Tibial nerve (tissue), 4 donors: ENCODE measurements at regions not wholly inside any gene's neighbourhood (a gene's known extent, or its start where the extent isn't known, plus 50 kb on each side); places are given as distances from the start of the nearest gene placed in this dataset.

Experiments
- DNase-seq, 2 donors: peaks; one replicate each; pipeline ENCODE4 v3.0.0-alpha.2; 2019; ENCODE audit warnings: low spot score in 2 of 2
- H3K27ac ChIP-seq, 4 donors: fragments of 200-600 bp; sonication (generic) in 3 of 4; one replicate each; pipeline ENCODE4 v1.5.1; 2017 to 2019; ENCODE audit warnings: mild to moderate bottlenecking in 1 of 4
- H3K27me3 ChIP-seq, 2 donors: fragments of 200-600 bp; sonication (generic) in 1 of 2; one replicate each; pipeline versions ENCODE4 v1.5.1 to v1.6.0; 2017 to 2019
- H3K36me3 ChIP-seq, 3 donors: fragments of 200-600 bp; sonication (generic); one replicate each; pipeline ENCODE4 v1.5.1; 2018 to 2019
- H3K4me1 ChIP-seq, 4 donors: fragments of 200-600 bp; sonication (generic) in 3 of 4; one replicate each; pipeline ENCODE4 v1.5.1; 2017 to 2019
- H3K4me3 ChIP-seq, 4 donors: fragments of 200-600 bp; sonication (generic) in 3 of 4; one replicate each; pipeline ENCODE4 v1.5.1; 2017 to 2019; ENCODE audit warnings: mild to moderate bottlenecking in 1 of 4, moderate library complexity in 1 of 4
- H3K9me3 ChIP-seq, 4 donors: fragments of 200-600 bp; sonication (generic) in 3 of 4; one replicate each; pipeline ENCODE4 v1.5.1; 2017 to 2019
- EP300 ChIP-seq, 2 donors: sonication (generic); formaldehyde crosslinking; IDR thresholded peaks; one replicate each; pipeline ENCODE4 v1.6.1; 2017; ENCODE audit warnings: antibody characterized with exemption in 2 of 2, mild to moderate bottlenecking in 1 of 2
- POLR2A ChIP-seq, 2 donors: fragments of 450-650 bp; IDR thresholded peaks; one replicate each; pipeline ENCODE4 v1.6.1; 2017; ENCODE audit warnings: antibody characterized with exemption in 2 of 2, mild to moderate bottlenecking in 2 of 2, moderate library complexity in 2 of 2
- WGBS, 2 donors: methylation state at CpG; one replicate each; pipeline ENCODE4 v1.1.5; 2018; 5-methylcytosine and 5-hydroxymethylcytosine counted together
- TF ChIP-seq, protein P1 (sequence below), 5 experiments: fragments of 200-600 bp in 3 of 5; fragments of 450-650 bp in 2 of 5; sonication (generic) in 3 of 5; IDR thresholded peaks; one replicate each; pipeline ENCODE4 v1.5.1; 2016 to 2019; ENCODE audit warnings: antibody characterized with exemption in 5 of 5, mild to moderate bottlenecking in 3 of 5, moderate library complexity in 2 of 5

- Histone ChIP-seq H3K4me3 (no peak overlapping the region), H3K9me3 (no peaks in the 10 kb centered on the region), H3K4me1 (peaks cover 0 to 10% (median 0%) of the 10 kb centered on the region in 4 donors), H3K36me3 (no peaks in the 10 kb centered on the region), H3K27ac (no peak overlapping the region), H3K27me3 (no peaks in the 10 kb centered on the region)
- DNase-seq: no peak
- 70 to 86% methylated on average over 8 of the region's 8 CpGs for WGBS, 2 donors
- TF ChIP-seq EP300 (IDR thresholded peaks at IDR 0.05) (no peak), POLR2A (IDR thresholded peaks at IDR 0.05) (no peak)
- TF ChIP-seq, protein P1, sequence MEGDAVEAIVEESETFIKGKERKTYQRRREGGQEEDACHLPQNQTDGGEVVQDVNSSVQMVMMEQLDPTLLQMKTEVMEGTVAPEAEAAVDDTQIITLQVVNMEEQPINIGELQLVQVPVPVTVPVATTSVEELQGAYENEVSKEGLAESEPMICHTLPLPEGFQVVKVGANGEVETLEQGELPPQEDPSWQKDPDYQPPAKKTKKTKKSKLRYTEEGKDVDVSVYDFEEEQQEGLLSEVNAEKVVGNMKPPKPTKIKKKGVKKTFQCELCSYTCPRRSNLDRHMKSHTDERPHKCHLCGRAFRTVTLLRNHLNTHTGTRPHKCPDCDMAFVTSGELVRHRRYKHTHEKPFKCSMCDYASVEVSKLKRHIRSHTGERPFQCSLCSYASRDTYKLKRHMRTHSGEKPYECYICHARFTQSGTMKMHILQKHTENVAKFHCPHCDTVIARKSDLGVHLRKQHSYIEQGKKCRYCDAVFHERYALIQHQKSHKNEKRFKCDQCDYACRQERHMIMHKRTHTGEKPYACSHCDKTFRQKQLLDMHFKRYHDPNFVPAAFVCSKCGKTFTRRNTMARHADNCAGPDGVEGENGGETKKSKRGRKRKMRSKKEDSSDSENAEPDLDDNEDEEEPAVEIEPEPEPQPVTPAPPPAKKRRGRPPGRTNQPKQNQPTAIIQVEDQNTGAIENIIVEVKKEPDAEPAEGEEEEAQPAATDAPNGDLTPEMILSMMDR (IDR thresholded peaks at IDR 0.05): no peak
These were observed 59.4 kb upstream of the HELT start for GRCh38 chr4:184958923-184959210.

DNA sequence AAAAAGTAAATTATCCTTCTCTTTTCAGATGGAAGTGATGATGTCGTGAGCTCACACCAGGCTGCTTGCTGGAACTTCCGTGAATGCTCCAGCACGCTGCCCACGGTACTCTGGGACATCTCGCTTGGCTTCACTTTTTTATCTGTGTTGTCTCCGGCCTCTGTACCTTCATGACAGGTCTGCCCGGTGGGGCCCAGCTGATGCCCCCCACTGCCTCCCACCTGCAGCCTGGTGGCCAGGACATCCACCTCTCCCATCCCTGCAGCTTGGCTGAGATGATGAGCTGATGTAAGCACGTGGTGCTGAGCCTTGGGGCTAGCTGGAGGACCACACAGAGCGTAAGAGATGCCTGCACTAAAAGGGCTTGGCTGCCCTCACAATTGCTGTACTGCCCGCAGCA, 59.0 kb upstream of the HELT start:
- no peaks in the 10 kb centered on the region for H3K36me3 ChIP-seq
- TF ChIP-seq, protein P1 (IDR thresholded peaks at IDR 0.05): no peak
- no peak for TF ChIP-seq POLR2A (IDR thresholded peaks at IDR 0.05)
- no peak for TF ChIP-seq EP300 (IDR thresholded peaks at IDR 0.05)

GRCh38 chr4:184959786-184960185, 58.5 kb upstream of the HELT start:
- 86 to 89% methylated on average over 12 of the region's 12 CpGs for WGBS, 2 donors
- DNase-seq: no peak
- H3K27me3 ChIP-seq: no peaks in the 10 kb centered on the region
- H3K27ac ChIP-seq: no peak overlapping the region
- TF ChIP-seq, protein P1 (IDR thresholded peaks at IDR 0.05): no peak
- TF ChIP-seq EP300 (IDR thresholded peaks at IDR 0.05) (no peak), POLR2A (IDR thresholded peaks at IDR 0.05) (no peak)
- no peaks in the 10 kb centered on the region for H3K36me3 ChIP-seq
- no peak overlapping the region for H3K4me3 ChIP-seq
- peaks cover 0 to 10% (median 0%) of the 10 kb centered on the region in 4 donors for H3K4me1 ChIP-seq
- no peaks in the 10 kb centered on the region for H3K9me3 ChIP-seq

More for the DNA sequence above, 59.0 kb upstream of the HELT start:
- Histone ChIP-seq H3K27me3 (no peaks in the 10 kb centered on the region), H3K27ac (no peak overlapping the region), H3K9me3 (no peaks in the 10 kb centered on the region), H3K4me1 (peaks cover 0 to 10% (median 0%) of the 10 kb centered on the region in 4 donors), H3K4me3 (no peak overlapping the region)
- 89 to 93% methylated on average over 9 to 10 of the region's 10 CpGs for WGBS, 2 donors
- DNase-seq: no peak

DNA sequence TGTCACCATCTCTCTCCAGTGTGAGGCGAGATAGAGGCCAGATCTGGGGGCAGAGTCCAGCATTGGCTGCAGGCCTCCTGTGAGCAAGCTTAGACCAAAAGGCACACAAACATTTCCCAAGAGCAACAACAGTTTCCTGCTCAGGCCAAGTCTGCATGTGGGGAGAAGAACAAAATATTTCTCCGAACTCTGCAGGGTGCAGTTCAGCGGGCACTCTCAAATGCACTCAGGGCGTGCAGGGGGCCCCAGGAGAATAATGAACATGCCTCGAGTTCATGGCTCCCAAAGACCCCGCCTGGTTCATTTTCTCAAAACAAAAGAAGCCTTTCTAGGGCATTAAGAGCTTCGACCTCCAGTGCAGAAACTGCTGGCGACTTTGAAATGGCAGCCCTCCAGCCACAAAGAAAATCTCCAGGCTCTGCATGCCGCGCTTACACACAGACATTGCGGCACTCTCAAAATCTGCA, 57.8 kb upstream of the HELT start:
- Histone ChIP-seq H3K36me3 (no peaks in the 10 kb centered on the region), H3K4me1 (peaks cover 0 to 10% (median 0%) of the 10 kb centered on the region in 4 donors), H3K9me3 (no peaks in the 10 kb centered on the region), H3K4me3 (no peak overlapping the region), H3K27me3 (no peaks in the 10 kb centered on the region), H3K27ac (no peak overlapping the region)
- 27 to 29% methylated on average over 11 of the region's 11 CpGs for WGBS, 2 donors
- DNase-seq: no peak
- TF ChIP-seq, protein P1 (IDR thresholded peaks at IDR 0.05): no peak
- TF ChIP-seq POLR2A (IDR thresholded peaks at IDR 0.05) (no peak), EP300 (IDR thresholded peaks at IDR 0.05) (no peak)

GRCh38 chr4:184961660-184962059, 56.6 kb upstream of the HELT start:
- DNase-seq: no peak
- WGBS, 2 donors: 83 to 84% methylated on average over 7 to 8 of the region's 8 CpGs

More at GRCh38 chr4:184961660-184962059, 56.6 kb upstream of the HELT start:
- H3K4me3 ChIP-seq: no peak overlapping the region
- H3K9me3 ChIP-seq: no peaks in the 10 kb centered on the region
- H3K27me3 ChIP-seq: no peaks in the 10 kb centered on the region
- peaks cover 0 to 10% (median 0%) of the 10 kb centered on the region in 4 donors for H3K4me1 ChIP-seq
- TF ChIP-seq, protein P1 (IDR thresholded peaks at IDR 0.05): no peak
- TF ChIP-seq POLR2A (IDR thresholded peaks at IDR 0.05) (no peak), EP300 (IDR thresholded peaks at IDR 0.05) (no peak)
- no peaks in the 10 kb centered on the region for H3K36me3 ChIP-seq
- no peak overlapping the region for H3K27ac ChIP-seq
